Fibroblast of lung (primary cell): ENCODE measurements at regions not wholly inside any gene's neighbourhood (a gene's known extent, or its start where the extent isn't known, plus 50 kb on each side); places are given as distances from the start of the nearest gene placed in this dataset.

Experiments
- CTCF ChIP-seq, 2 donors: IDR thresholded peaks in 1 of 2; conservative IDR thresholded peaks in 1 of 2; 1 replicate in 1 of 2; 2 replicates in 1 of 2; pipeline ENCODE4 v1.5.1; 2011 to 2012; ENCODE audit warnings: low read length in 2 of 2, control low read depth in 1 of 2, inconsistent platforms in 1 of 2, low read depth in 1 of 2, mild to moderate bottlenecking in 1 of 2
- EZH2 ChIP-seq: IDR thresholded peaks from 2 replicates; pipeline ENCODE4 v1.5.1; 2012; ENCODE audit warnings: low read length, control low read depth, mild to moderate bottlenecking; ENCODE audit errors: missing control alignments

- TF ChIP-seq EZH2 (no peak), CTCF (conservative IDR thresholded peaks at IDR 0.05 in 1 of 2, IDR thresholded peaks at IDR 0.05 in 1 of 2; ENCODE audit: low read depth in 1 of 2, low read length in 2 of 2) (no peak)
These were observed 217.2 kb downstream of the IBTK start for GRCh38 chr6:82030301-82030700.
